ENCODE measurements at regions not wholly inside any gene's neighbourhood (a gene's known extent, or its start where the extent isn't known, plus 50 kb on each side); places are given as distances from the start of the nearest gene placed in this dataset.

DNA sequence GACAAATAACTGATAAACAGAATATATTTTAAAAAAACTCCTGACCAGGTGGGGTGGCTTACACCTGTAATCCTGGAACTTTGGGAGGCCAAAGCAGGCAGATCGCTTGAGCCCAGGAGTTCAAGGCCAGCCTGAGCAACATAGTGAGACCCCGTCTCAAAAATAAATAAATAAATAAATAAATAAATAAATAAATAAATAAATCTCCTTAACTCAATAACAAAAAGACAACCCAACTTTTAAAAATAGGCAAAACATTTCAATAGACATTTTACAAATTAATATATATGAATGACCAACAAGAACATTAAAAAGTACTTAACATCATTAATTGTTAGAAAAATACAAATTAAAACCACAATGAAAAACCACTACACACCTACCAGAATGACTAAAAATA, 56.2 kb upstream of the CAPRIN2 start:
- Mint-ChIP-seq H3K4me3 (ENCODE audit: unreplicated experiment) (no peak overlapping the region), H3K36me3 (ENCODE audit: low read depth, unreplicated experiment) (no peaks in the 10 kb centered on the region), H3K27ac (ENCODE audit: unreplicated experiment) (no peak overlapping the region), H3K4me1 (ENCODE audit: unreplicated experiment) (peaks cover 2% of the 10 kb centered on the region), H3K27me3 (ENCODE audit: unreplicated experiment) (no peaks in the 10 kb centered on the region), H3K9me3 (ENCODE audit: unreplicated experiment) (no peaks in the 10 kb centered on the region)
- no peak for DNase-seq (ENCODE audit: low spot score)
- TF ChIP-seq, protein P1, sequence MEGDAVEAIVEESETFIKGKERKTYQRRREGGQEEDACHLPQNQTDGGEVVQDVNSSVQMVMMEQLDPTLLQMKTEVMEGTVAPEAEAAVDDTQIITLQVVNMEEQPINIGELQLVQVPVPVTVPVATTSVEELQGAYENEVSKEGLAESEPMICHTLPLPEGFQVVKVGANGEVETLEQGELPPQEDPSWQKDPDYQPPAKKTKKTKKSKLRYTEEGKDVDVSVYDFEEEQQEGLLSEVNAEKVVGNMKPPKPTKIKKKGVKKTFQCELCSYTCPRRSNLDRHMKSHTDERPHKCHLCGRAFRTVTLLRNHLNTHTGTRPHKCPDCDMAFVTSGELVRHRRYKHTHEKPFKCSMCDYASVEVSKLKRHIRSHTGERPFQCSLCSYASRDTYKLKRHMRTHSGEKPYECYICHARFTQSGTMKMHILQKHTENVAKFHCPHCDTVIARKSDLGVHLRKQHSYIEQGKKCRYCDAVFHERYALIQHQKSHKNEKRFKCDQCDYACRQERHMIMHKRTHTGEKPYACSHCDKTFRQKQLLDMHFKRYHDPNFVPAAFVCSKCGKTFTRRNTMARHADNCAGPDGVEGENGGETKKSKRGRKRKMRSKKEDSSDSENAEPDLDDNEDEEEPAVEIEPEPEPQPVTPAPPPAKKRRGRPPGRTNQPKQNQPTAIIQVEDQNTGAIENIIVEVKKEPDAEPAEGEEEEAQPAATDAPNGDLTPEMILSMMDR (IDR thresholded peaks at IDR 0.05; ENCODE audit: unreplicated experiment) = no peak

DNA sequence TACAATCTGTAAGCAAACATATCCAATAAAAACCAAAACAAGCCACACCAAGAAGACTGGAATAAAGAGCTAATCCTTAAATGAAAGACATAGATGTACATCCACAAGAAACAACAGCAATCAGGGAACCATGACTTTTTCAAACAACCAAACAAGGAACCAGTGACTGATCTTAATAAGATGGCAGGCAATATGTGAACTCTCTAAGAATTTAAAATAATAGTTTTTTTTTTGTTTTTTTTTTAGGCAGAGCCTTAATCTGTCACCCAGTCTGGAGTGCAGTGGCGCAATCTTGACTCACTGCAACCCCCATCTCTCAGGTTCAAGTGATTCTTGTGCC, 52.9 kb upstream of the CAPRIN2 start:
- no peak overlapping the region for H3K4me3 Mint-ChIP-seq (ENCODE audit: unreplicated experiment)
- H3K36me3 Mint-ChIP-seq (ENCODE audit: low read depth, unreplicated experiment) = peaks cover 14% of the 10 kb centered on the region
- H3K9me3 Mint-ChIP-seq (ENCODE audit: unreplicated experiment) = peaks cover 13% of the 10 kb centered on the region
- no peaks in the 10 kb centered on the region for H3K27me3 Mint-ChIP-seq (ENCODE audit: unreplicated experiment)
- no peak for DNase-seq (ENCODE audit: low spot score)
- peaks cover 2% of the 10 kb centered on the region for H3K4me1 Mint-ChIP-seq (ENCODE audit: unreplicated experiment)
- TF ChIP-seq, protein P1 (IDR thresholded peaks at IDR 0.05; ENCODE audit: unreplicated experiment) = no peak
- no peak overlapping the region for H3K27ac Mint-ChIP-seq (ENCODE audit: unreplicated experiment)

DNA sequence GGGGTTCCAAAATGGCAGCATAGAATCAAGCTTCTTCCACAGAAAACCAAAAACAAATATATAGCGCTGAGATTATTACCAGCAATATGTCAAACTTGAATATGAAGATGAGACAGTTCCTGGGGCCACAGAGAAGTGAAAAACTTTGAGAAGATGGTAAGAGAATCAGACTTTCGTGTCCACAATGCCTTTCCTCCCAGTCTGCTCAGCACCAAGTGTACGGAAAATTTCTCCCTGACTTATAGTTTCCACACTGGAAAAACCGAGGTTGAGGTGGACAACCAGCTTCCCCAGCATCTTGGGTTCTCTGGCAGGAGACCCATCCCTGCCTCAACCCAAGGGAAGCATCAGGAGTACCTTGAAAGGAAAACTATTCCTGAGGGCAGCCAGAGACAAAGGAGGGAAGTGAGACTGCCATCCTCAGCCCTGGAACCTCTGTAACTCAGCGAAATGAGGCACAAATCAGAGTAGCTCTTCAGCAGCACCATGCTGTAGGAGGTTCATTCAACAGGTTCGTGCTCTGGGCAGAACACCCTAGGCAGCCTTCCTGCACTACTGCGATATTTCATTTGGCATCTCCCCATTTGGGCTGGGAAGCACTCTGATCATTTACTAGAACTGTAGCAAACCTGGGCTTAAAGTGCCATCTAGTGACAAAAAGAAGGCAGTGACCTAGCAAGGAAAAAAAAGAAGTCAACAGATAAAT, 52.4 kb upstream of the CAPRIN2 start:
- no peak overlapping the region for H3K27ac Mint-ChIP-seq (ENCODE audit: unreplicated experiment)
- peaks cover 13% of the 10 kb centered on the region for H3K9me3 Mint-ChIP-seq (ENCODE audit: unreplicated experiment)
- H3K36me3 Mint-ChIP-seq (ENCODE audit: low read depth, unreplicated experiment) = peaks cover 14% of the 10 kb centered on the region
- peak; percentile 28 for DNase-seq (ENCODE audit: low spot score)
- peaks cover 2% of the 10 kb centered on the region for H3K4me1 Mint-ChIP-seq (ENCODE audit: unreplicated experiment)
- no peaks in the 10 kb centered on the region for H3K27me3 Mint-ChIP-seq (ENCODE audit: unreplicated experiment)
- TF ChIP-seq, protein P1 (IDR thresholded peaks at IDR 0.05; ENCODE audit: unreplicated experiment) = peak; percentile 62
- no peak overlapping the region for H3K4me3 Mint-ChIP-seq (ENCODE audit: unreplicated experiment)

DNA sequence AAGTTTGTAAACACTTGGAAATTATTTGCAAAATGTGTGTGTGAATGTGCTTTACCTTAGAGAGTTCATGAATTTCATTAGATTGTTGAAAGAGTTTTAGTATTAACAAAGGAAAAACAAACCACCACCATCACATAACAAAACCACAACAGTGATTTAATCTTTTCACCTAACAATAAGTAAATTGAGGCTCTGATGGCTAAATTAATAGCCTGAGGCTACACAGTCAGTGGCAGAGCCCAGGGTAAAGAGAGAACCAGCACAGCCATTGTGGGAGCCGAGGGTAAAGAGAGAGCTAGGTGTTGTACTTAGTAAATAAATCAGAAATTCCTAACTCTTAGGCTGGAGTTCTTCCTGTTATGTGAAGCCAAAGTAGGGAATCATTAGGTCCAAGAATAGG, 51.2 kb upstream of the CAPRIN2 start:
- TF ChIP-seq, protein P1 (IDR thresholded peaks at IDR 0.05; ENCODE audit: unreplicated experiment) = no peak
- no peak overlapping the region for H3K4me3 Mint-ChIP-seq (ENCODE audit: unreplicated experiment)
- H3K27ac Mint-ChIP-seq (ENCODE audit: unreplicated experiment) = no peak overlapping the region
- no peak for DNase-seq (ENCODE audit: low spot score)
- peaks cover 2% of the 10 kb centered on the region for H3K4me1 Mint-ChIP-seq (ENCODE audit: unreplicated experiment)
- no peaks in the 10 kb centered on the region for H3K27me3 Mint-ChIP-seq (ENCODE audit: unreplicated experiment)
- H3K9me3 Mint-ChIP-seq (ENCODE audit: unreplicated experiment) = peaks cover 13% of the 10 kb centered on the region
- H3K36me3 Mint-ChIP-seq (ENCODE audit: low read depth, unreplicated experiment) = peaks cover 14% of the 10 kb centered on the region
